H9 (cell line): ENCODE measurements at regions not wholly inside any gene's neighbourhood (a gene's known extent, or its start where the extent isn't known, plus 50 kb on each side); places are given as distances from the start of the nearest gene placed in this dataset.

Experiments used
- DNase-seq: peaks from one replicate; pipeline ENCODE4 v3.0.0-alpha.2; 2017
- H2AFZ ChIP-seq: one replicate; pipeline ENCODE4 v1.6.1; 2013; ENCODE audit warnings: mild to moderate bottlenecking, low read length, control low read depth, moderate library complexity
- H2AK5ac ChIP-seq: 2 replicates; pipeline ENCODE4 v1.6.1; 2013; ENCODE audit warnings: low read length, control low read depth, mixed read lengths; ENCODE audit not compliant: insufficient read length
- H2BK120ac ChIP-seq: one replicate; pipeline ENCODE4 v1.6.1; 2013; ENCODE audit warnings: low read depth, mild to moderate bottlenecking, low read length, control low read depth, inconsistent platforms; ENCODE audit not compliant: poor library complexity, severe bottlenecking
- H2BK12ac ChIP-seq: 2 replicates; pipeline ENCODE4 v1.6.1; 2013; ENCODE audit warnings: low read length, control low read depth, mixed read lengths, low read depth; ENCODE audit not compliant: insufficient read length
- H2BK15ac ChIP-seq: 2 replicates; pipeline ENCODE4 v1.6.1; 2013; ENCODE audit warnings: low read depth, low read length, control low read depth
- H2BK20ac ChIP-seq: one replicate; pipeline ENCODE4 v1.6.1; 2013; ENCODE audit warnings: low read depth, mild to moderate bottlenecking, low read length, control low read depth, inconsistent platforms; ENCODE audit not compliant: poor library complexity, severe bottlenecking
- H2BK5ac ChIP-seq: 2 replicates; pipeline ENCODE4 v1.6.1; 2013; ENCODE audit warnings: low read length, control low read depth, mixed read lengths; ENCODE audit not compliant: insufficient read length
- H3K14ac ChIP-seq: 2 replicates; pipeline ENCODE4 v1.6.1; 2013; ENCODE audit warnings: low read length, control low read depth; ENCODE audit not compliant: insufficient read depth
- H3K18ac ChIP-seq: 2 replicates; pipeline ENCODE4 v1.6.1; 2013; ENCODE audit warnings: low read depth, mild to moderate bottlenecking, mixed read lengths, low read length, control low read depth; ENCODE audit not compliant: insufficient read length
- H3K23ac ChIP-seq: 2 replicates; pipeline ENCODE4 v1.6.1; 2013; ENCODE audit warnings: low read length, control low read depth, mixed read lengths, low read depth; ENCODE audit not compliant: insufficient read length
- H3K23me2 ChIP-seq: 2 replicates; pipeline ENCODE4 v1.6.1; 2013; ENCODE audit warnings: low read depth, mild to moderate bottlenecking, mixed read lengths, low read length, control low read depth; ENCODE audit not compliant: insufficient read length, poor library complexity, severe bottlenecking
- H3K27ac ChIP-seq: 2 replicates; pipeline ENCODE4 v1.5.1; 2013; ENCODE audit warnings: low read length, control low read depth, mixed read lengths, low read depth; ENCODE audit not compliant: insufficient read length
- H3K27me3 ChIP-seq: 2 replicates; pipeline ENCODE4 v1.6.1; 2013; ENCODE audit warnings: low read length, control low read depth, inconsistent platforms; ENCODE audit not compliant: insufficient read depth
- H3K4ac ChIP-seq: 2 replicates; pipeline ENCODE4 v1.6.1; 2013; ENCODE audit warnings: low read depth, mild to moderate bottlenecking, control low read depth, inconsistent platforms, low read length, moderate library complexity
- H3K4me1 ChIP-seq: 2 replicates; pipeline ENCODE4 v1.6.1; 2013; ENCODE audit warnings: low read length, control low read depth, inconsistent platforms; ENCODE audit not compliant: insufficient read depth
- H3K4me2 ChIP-seq: 2 replicates; pipeline ENCODE4 v1.6.1; 2013; ENCODE audit warnings: low read length, control low read depth, mixed read lengths; ENCODE audit not compliant: insufficient read length, insufficient read depth
- H3K56ac ChIP-seq: 2 replicates; pipeline ENCODE4 v1.6.1; 2013; ENCODE audit warnings: low read depth, mild to moderate bottlenecking, mixed read lengths, low read length, control low read depth; ENCODE audit not compliant: insufficient read length
- H3K79me1 ChIP-seq: 2 replicates; pipeline ENCODE4 v1.6.1; 2013; ENCODE audit warnings: low read depth, mild to moderate bottlenecking, moderate library complexity, low read length, control low read depth, inconsistent platforms; ENCODE audit not compliant: insufficient read depth, poor library complexity, severe bottlenecking
- H3K79me2 ChIP-seq: 2 replicates; pipeline ENCODE4 v1.6.1; 2013; ENCODE audit warnings: low read length, control low read depth, inconsistent platforms; ENCODE audit not compliant: insufficient read depth
- H3K9ac ChIP-seq: 2 replicates; pipeline ENCODE4 v1.6.1; 2013; ENCODE audit warnings: low read length, control low read depth, mixed read lengths; ENCODE audit not compliant: insufficient read length; ENCODE audit errors: extremely low read depth
- H3K9me3 ChIP-seq: one replicate; pipeline ENCODE4 v1.6.1; 2013; ENCODE audit warnings: low read depth, low read length, inconsistent platforms; ENCODE audit not compliant: control insufficient read depth
- H3T11ph ChIP-seq: one replicate; pipeline ENCODE4 v1.6.1; 2013; ENCODE audit warnings: mild to moderate bottlenecking, low read length, control low read depth, inconsistent platforms
- H4K20me1 ChIP-seq: one replicate; pipeline ENCODE4 v1.6.1; 2013; ENCODE audit not compliant: control insufficient read depth, insufficient read length, insufficient read depth
- H4K5ac ChIP-seq: 2 replicates; pipeline ENCODE4 v1.6.1; 2013; ENCODE audit warnings: low read depth, mild to moderate bottlenecking, mixed read lengths, low read length, control low read depth; ENCODE audit not compliant: insufficient read length
- H4K8ac ChIP-seq: replicated peaks from 2 replicates; pipeline ENCODE4 v1.6.1; 2013; ENCODE audit warnings: low read length, control low read depth, mixed read lengths, low read depth; ENCODE audit not compliant: insufficient read length
- H4K91ac ChIP-seq: 2 replicates; pipeline ENCODE4 v1.6.1; 2013; ENCODE audit warnings: low read depth, mild to moderate bottlenecking, moderate library complexity, mixed read lengths, low read length, control low read depth; ENCODE audit not compliant: insufficient read length
- H3K27ac Mint-ChIP-seq, 3 experiments: 2 replicates in 2 of 3; 3 replicates in 1 of 3; pipeline ENCODE4 v1.8.0; 2020 to 2021; ENCODE audit warnings: mixed read lengths in 3 of 3, mild to moderate bottlenecking in 1 of 3, moderate library complexity in 1 of 3
- H3K27me3 Mint-ChIP-seq: 2 replicates; pipeline ENCODE4 v1.8.0; 2021; ENCODE audit warnings: low read depth, mild to moderate bottlenecking, moderate library complexity, mixed read lengths
- H3K36me3 Mint-ChIP-seq, 3 experiments: 2 replicates in 2 of 3; 3 replicates in 1 of 3; pipeline ENCODE4 v1.8.0; 2020 to 2021; ENCODE audit warnings: low read depth in 3 of 3, mixed read lengths in 3 of 3; ENCODE audit not compliant: insufficient read depth in 1 of 3
- H3K4me1 Mint-ChIP-seq, 2 experiments: 2 replicates each; pipeline ENCODE4 v1.8.0; 2020; ENCODE audit warnings: mixed read lengths in 2 of 2
- H3K4me3 Mint-ChIP-seq, 2 experiments: 2 replicates in 1 of 2; 3 replicates in 1 of 2; pipeline ENCODE4 v1.8.0; 2020 to 2021; ENCODE audit warnings: mild to moderate bottlenecking in 2 of 2, mixed read lengths in 2 of 2, moderate library complexity in 1 of 2
- H3K9me3 Mint-ChIP-seq, 2 experiments: 2 replicates in 1 of 2; 3 replicates in 1 of 2; pipeline ENCODE4 v1.8.0; 2020; ENCODE audit warnings: mild to moderate bottlenecking in 2 of 2, mixed read lengths in 2 of 2, moderate library complexity in 1 of 2
- CTCF ChIP-seq: fragments of 200-600 bp; sonication (generic); conservative IDR thresholded peaks from 3 replicates; pipeline ENCODE4 v1.8.0; 2021; ENCODE audit warnings: antibody characterized with exemption, mild to moderate bottlenecking
- WGBS: extraction: QIAGEN DNeasy Blood & Tissue Kit; methylation state at CpG from one replicate; pipeline ENCODE4 v1.1.7; 2013; ENCODE audit warnings: missing lambda C conversion rate, low lambda C conversion rate, mixed read lengths; ENCODE audit not compliant: insufficient read length; ENCODE audit errors: extremely low coverage; 5-methylcytosine and 5-hydroxymethylcytosine counted together

DNA sequence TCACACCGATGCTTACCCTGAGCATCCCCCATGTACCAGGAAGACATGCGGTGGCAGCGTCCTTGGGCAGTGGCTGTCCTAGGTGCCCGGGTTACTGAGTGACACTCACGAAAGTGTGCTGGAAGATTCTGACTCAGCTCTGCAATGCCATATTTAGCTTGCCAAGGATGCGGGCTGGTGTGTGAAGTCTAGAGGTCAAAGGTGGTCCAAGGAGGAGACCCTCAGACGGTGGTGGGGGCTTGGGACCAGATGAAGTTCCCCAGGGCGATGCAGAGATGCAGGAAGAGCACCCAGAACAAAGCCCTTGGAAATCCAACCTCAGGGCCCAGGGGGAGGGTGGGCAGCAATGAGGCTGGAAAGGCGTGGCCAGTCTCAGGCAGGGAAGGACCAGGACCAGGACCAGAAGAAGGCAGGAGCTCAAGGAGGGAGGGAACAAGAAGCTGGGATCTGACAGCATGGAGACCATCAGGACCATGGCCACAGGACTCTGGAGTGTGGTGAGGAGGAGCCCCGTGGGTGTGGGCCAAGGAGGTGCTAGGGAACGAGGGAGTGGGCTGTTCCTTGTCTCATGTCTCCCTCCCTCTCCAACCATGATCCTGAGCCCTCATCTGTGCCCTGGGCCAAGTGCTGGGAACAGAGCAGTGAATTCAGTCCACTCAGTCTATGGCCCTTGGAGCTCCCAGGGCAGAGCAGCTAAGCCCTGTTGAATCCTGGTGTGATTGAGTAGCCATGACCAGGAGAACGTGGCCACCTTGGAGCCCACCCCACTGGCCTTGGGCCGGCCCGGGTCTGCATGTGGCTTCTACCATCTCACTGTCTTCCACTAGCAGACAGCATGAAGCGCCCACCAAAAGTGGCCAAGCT, 310.1 kb upstream of the DIO3 start:
- no peak for TF ChIP-seq CTCF
- no peak overlapping the region for H3K4me3 Mint-ChIP-seq
- no peak overlapping the region for H2BK120ac ChIP-seq
- H4K91ac ChIP-seq: no peak overlapping the region
- H3K27ac Mint-ChIP-seq: no peak overlapping the region; a peak in 1 of 7 replicates
- no peak overlapping the region for H3K27ac ChIP-seq
- H3K9me3 ChIP-seq: no peaks in the 10 kb centered on the region
- no peak overlapping the region for H4K8ac ChIP-seq
- H2BK15ac ChIP-seq: no peak overlapping the region
- H3K9ac ChIP-seq: no peak overlapping the region
- H3K4me1 ChIP-seq: no peaks in the 10 kb centered on the region
- H3K9me3 Mint-ChIP-seq: no peaks in the 10 kb centered on the region; a peak in 1 of 5 replicates
- peaks cover 0 to 4% of the 10 kb centered on the region in 2 experiments; a peak in 1 of 4 replicates for H3K4me1 Mint-ChIP-seq
- WGBS: no CpG with 5 or more reads among the region's 15 CpGs
- no peak for DNase-seq
- no peaks in the 10 kb centered on the region for H3K27me3 ChIP-seq
- H3K4me2 ChIP-seq: no peak overlapping the region
- H3K14ac ChIP-seq: no peak overlapping the region; the same call in 1 of the 2 replicates
- no peak overlapping the region for H3K23ac ChIP-seq
- no peak overlapping the region for H2BK5ac ChIP-seq
- H2AK5ac ChIP-seq: no peak overlapping the region
- no peaks in the 10 kb centered on the region for H3K79me1 ChIP-seq
- H2BK20ac ChIP-seq: no peak overlapping the region
- no peak overlapping the region for H3K18ac ChIP-seq
- H3K4ac ChIP-seq: no peak overlapping the region
- H3K23me2 ChIP-seq: no peaks in the 10 kb centered on the region
- H4K20me1 ChIP-seq: no peaks in the 10 kb centered on the region
- no peaks in the 10 kb centered on the region for H3K79me2 ChIP-seq
- H3K56ac ChIP-seq: no peak overlapping the region
- H4K5ac ChIP-seq: no peak overlapping the region
- H3T11ph ChIP-seq: no peak overlapping the region
- no peaks in the 10 kb centered on the region for H3K36me3 Mint-ChIP-seq
- H2BK12ac ChIP-seq: no peak overlapping the region
- peaks cover 8% of the 10 kb centered on the region for H3K27me3 Mint-ChIP-seq
- no peak overlapping the region for H2AFZ ChIP-seq
